H1 (cell line): ENCODE measurements at regions not wholly inside any gene's neighbourhood (a gene's known extent, or its start where the extent isn't known, plus 50 kb on each side); places are given as distances from the start of the nearest gene placed in this dataset.

Source experiments
- CTCF ChIA-PET: fragments of 300-600 bp; sonication (Branson Sonifier 250); formaldehyde crosslinking; loops from one replicate; lab custom pipeline; 2021; ENCODE audit not compliant: partially characterized antibody; lab: Charles Lee
- POLR2A ChIA-PET: fragments of 300-600 bp; sonication (Branson Sonifier 250); formaldehyde crosslinking; loops from one replicate; lab custom pipeline; 2021; ENCODE audit warnings: inconsistent platforms; ENCODE audit not compliant: partially characterized antibody; lab: Charles Lee
- DNase-seq, 2 experiments: peaks; one replicate each; pipeline versions ENCODE4 v3.0.0 to v3.0.0-alpha.2; 2010 to 2022; ENCODE audit warnings: low spot score in 2 of 2, low read depth in 1 of 2, mixed read lengths in 1 of 2
- FAIRE-seq: peaks from 2 replicates; lab custom pipeline; 2011; peaks lifted over from hg19 to GRCh38; lab: Jason Lieb, UNC
- H2AFZ ChIP-seq: 2 replicates; pipeline ENCODE4 v1.8.1; 2012; ENCODE audit warnings: low read length, inconsistent platforms
- H2AK5ac ChIP-seq: 2 replicates; pipeline ENCODE4 v1.6.1; 2013; ENCODE audit warnings: low read depth, low read length
- H2BK120ac ChIP-seq: replicated peaks from 2 replicates; pipeline ENCODE3; 2013; ENCODE audit warnings: low read depth, low read length, inconsistent platforms
- H2BK12ac ChIP-seq: 2 replicates; pipeline ENCODE4 v1.6.1; 2013; ENCODE audit warnings: low read depth, low read length
- H2BK15ac ChIP-seq: 2 replicates; pipeline ENCODE4 v1.6.1; 2013; ENCODE audit warnings: low read length
- H2BK20ac ChIP-seq: 2 replicates; pipeline ENCODE4 v1.6.1; 2013; ENCODE audit warnings: low read length
- H2BK5ac ChIP-seq: 2 replicates; pipeline ENCODE4 v1.6.1; 2013; ENCODE audit warnings: low read depth, low read length
- H3K14ac ChIP-seq: 2 replicates; pipeline ENCODE4 v1.6.1; 2013; ENCODE audit warnings: inconsistent platforms; ENCODE audit not compliant: insufficient read length
- H3K18ac ChIP-seq: 2 replicates; pipeline ENCODE4 v1.6.1; 2013; ENCODE audit warnings: low read length; ENCODE audit errors: extremely low read depth
- H3K23ac ChIP-seq: 2 replicates; pipeline ENCODE4 v1.6.1; 2013; ENCODE audit warnings: inconsistent platforms; ENCODE audit not compliant: insufficient read length
- H3K23me2 ChIP-seq: 2 replicates; pipeline ENCODE4 v1.6.1; 2013; ENCODE audit warnings: low read depth, low read length
- H3K27ac ChIP-seq: 2 replicates; pipeline ENCODE4 v1.6.1; 2011; ENCODE audit warnings: low read depth, low read length, inconsistent platforms
- H3K27me3 ChIP-seq, 4 experiments: replicated peaks in 1 of 4; 1 replicate in 1 of 4; 2 replicates in 3 of 4; pipeline versions ENCODE4 v1.6.1 to v1.8.1; 2011 to 2013; ENCODE audit warnings: low read length in 3 of 4, mild to moderate bottlenecking in 3 of 4, inconsistent platforms in 2 of 4, mixed read lengths in 2 of 4, moderate library complexity in 1 of 4; ENCODE audit not compliant: control insufficient read depth in 3 of 4, insufficient read depth in 3 of 4; ENCODE audit errors: extremely low read depth in 1 of 4
- H3K36me3 ChIP-seq, 4 experiments: 2 replicates each; pipeline versions ENCODE4 v1.6.1 to v1.8.1; 2011 to 2013; ENCODE audit warnings: mild to moderate bottlenecking in 4 of 4, low read length in 3 of 4, moderate library complexity in 2 of 4, control low read depth in 1 of 4, inconsistent platforms in 1 of 4; ENCODE audit not compliant: insufficient read depth in 4 of 4, control insufficient read depth in 2 of 4
- H3K4ac ChIP-seq: replicated peaks from 2 replicates; pipeline ENCODE3; 2013; ENCODE audit warnings: low read length, low read depth, mixed read lengths, inconsistent platforms; ENCODE audit not compliant: insufficient read length
- H3K4me1 ChIP-seq, 4 experiments: replicated peaks in 1 of 4; 1 replicate in 1 of 4; 2 replicates in 3 of 4; pipeline versions ENCODE4 v1.6.1 to v1.8.1; 2011 to 2013; ENCODE audit warnings: low read length in 3 of 4, inconsistent platforms in 2 of 4, mixed read lengths in 1 of 4; ENCODE audit not compliant: insufficient read depth in 4 of 4, control insufficient read depth in 3 of 4
- H3K4me2 ChIP-seq, 2 experiments: 2 replicates each; pipeline versions ENCODE4 v1.6.1 to v1.8.1; 2011 to 2013; ENCODE audit warnings: low read depth in 2 of 2, low read length in 2 of 2, control low read depth in 1 of 2, inconsistent platforms in 1 of 2, mild to moderate bottlenecking in 1 of 2; ENCODE audit not compliant: insufficient read depth in 1 of 2
- H3K4me3 ChIP-seq, 4 experiments: fragments of 200-600, 300-600 bp in 1 of 4; sonication (generic), shearing (Covaris generic), sonication (Bioruptor Twin) in 1 of 4; 2 replicates each; pipeline versions ENCODE4 v1.5.1 to v1.8.1; 2011 to 2016; ENCODE audit warnings: low read length in 4 of 4, low read depth in 3 of 4, control low read depth in 2 of 4, inconsistent platforms in 2 of 4, mild to moderate bottlenecking in 2 of 4, mixed read lengths in 1 of 4, moderate library complexity in 1 of 4; ENCODE audit not compliant: insufficient read depth in 2 of 4; ENCODE audit errors: extremely low read depth in 1 of 4
- H3K56ac ChIP-seq: replicated peaks from 2 replicates; pipeline ENCODE3; 2013; ENCODE audit warnings: low read depth, mild to moderate bottlenecking, mixed read lengths, low read length, inconsistent platforms; ENCODE audit not compliant: insufficient read length
- H3K79me1 ChIP-seq: 2 replicates; pipeline ENCODE4 v1.6.1; 2013; ENCODE audit warnings: low read depth, low read length, control low read depth
- H3K79me2 ChIP-seq, 2 experiments: 2 replicates each; pipeline versions ENCODE4 v1.6.1 to v1.8.1; 2012 to 2013; ENCODE audit warnings: low read length in 2 of 2, mild to moderate bottlenecking in 2 of 2, inconsistent platforms in 1 of 2; ENCODE audit not compliant: insufficient read depth in 2 of 2, control insufficient read depth in 1 of 2
- H3K9ac ChIP-seq, 4 experiments: replicated peaks in 1 of 4; 1 replicate in 1 of 4; 2 replicates in 3 of 4; pipeline versions ENCODE4 v1.6.1 to v1.8.1; 2011 to 2013; ENCODE audit warnings: low read depth in 3 of 4, low read length in 3 of 4, control low read depth in 2 of 4, mild to moderate bottlenecking in 2 of 4, moderate library complexity in 2 of 4, inconsistent platforms in 1 of 4; ENCODE audit errors: extremely low read depth in 1 of 4
- H3K9me3 ChIP-seq, 2 experiments: 2 replicates each; pipeline versions ENCODE4 v1.6.1 to v1.8.1; 2012 to 2013; ENCODE audit warnings: mild to moderate bottlenecking in 2 of 2, moderate library complexity in 2 of 2, control low read depth in 1 of 2, inconsistent platforms in 1 of 2, low read depth in 1 of 2, low read length in 1 of 2, mixed read lengths in 1 of 2; ENCODE audit not compliant: insufficient read depth in 2 of 2
- H4K20me1 ChIP-seq, 2 experiments: replicated peaks in 1 of 2; 2 replicates each; pipeline versions ENCODE3 to v1.8.1; 2011 to 2013; ENCODE audit warnings: inconsistent platforms in 2 of 2, low read length in 2 of 2, mild to moderate bottlenecking in 1 of 2; ENCODE audit not compliant: insufficient read depth in 2 of 2, control insufficient read depth in 1 of 2
- H4K5ac ChIP-seq: 2 replicates; pipeline ENCODE4 v1.6.1; 2013; ENCODE audit warnings: low read length, low read depth, mixed read lengths, inconsistent platforms; ENCODE audit not compliant: insufficient read length
- H4K8ac ChIP-seq: 2 replicates; pipeline ENCODE4 v1.8.0; 2013; ENCODE audit warnings: mild to moderate bottlenecking, moderate library complexity, low read length, inconsistent platforms; ENCODE audit not compliant: insufficient read depth; ENCODE audit errors: extremely low read depth
- H4K91ac ChIP-seq: replicated peaks from 2 replicates; pipeline ENCODE3; 2013; ENCODE audit warnings: low read length, mixed read lengths, inconsistent platforms; ENCODE audit not compliant: insufficient read length
- BACH1 ChIP-seq: IDR thresholded peaks from 2 replicates; pipeline ENCODE4 v1.6.1; 2012; ENCODE audit warnings: low read length, improper control_type of control experiment
- CTCF ChIP-seq, 3 experiments: IDR thresholded peaks; 1 replicate in 2 of 3; 2 replicates in 1 of 3; pipeline versions ENCODE4 v1.5.1 to v1.6.1; 2011; ENCODE audit warnings: low read length in 3 of 3, mild to moderate bottlenecking in 3 of 3, inconsistent platforms in 2 of 3, low read depth in 1 of 3, moderate library complexity in 1 of 3; ENCODE audit not compliant: insufficient read depth in 1 of 3; ENCODE audit errors: control extremely low read depth in 1 of 3
- E2F6 ChIP-seq: IDR thresholded peaks from 2 replicates; pipeline ENCODE4 v1.6.1; 2012; ENCODE audit warnings: inconsistent platforms
- RAD21 ChIP-seq, 2 experiments: IDR thresholded peaks in 1 of 2; conservative IDR thresholded peaks in 1 of 2; 2 replicates each; pipeline ENCODE4 v1.6.1; 2011; ENCODE audit warnings: low read depth in 2 of 2, low read length in 2 of 2, improper control_type of control experiment in 1 of 2, inconsistent platforms in 1 of 2, mild to moderate bottlenecking in 1 of 2, moderate library complexity in 1 of 2
- USF2 ChIP-seq: IDR thresholded peaks from 2 replicates; pipeline ENCODE4 v1.6.1; 2011; ENCODE audit warnings: low read length, improper control_type of control experiment
- WGBS, 2 experiments: shearing (Covaris generic) in 1 of 2; methylation state at CpG; one replicate each; pipeline versions ENCODE4 v1.1.6 to v1.1.7; 2013 to 2015; ENCODE audit warnings: low lambda C conversion rate in 2 of 2, mixed read lengths in 2 of 2, inconsistent platforms in 1 of 2, low coverage in 1 of 2, missing lambda C conversion rate in 1 of 2; ENCODE audit not compliant: insufficient replicate concordance in 2 of 2, insufficient coverage in 1 of 2, insufficient read length in 1 of 2; ENCODE audit errors: extremely low coverage in 1 of 2, missing lambda C conversion rate in 1 of 2; 5-methylcytosine and 5-hydroxymethylcytosine counted together

GRCh38 chrX:25275159-25275558, 259.4 kb upstream of the ARX start:
- Histone ChIP-seq H2BK5ac (no peak overlapping the region), H4K20me1 (no peaks in the 10 kb centered on the region), H3K36me3 (no peaks in the 10 kb centered on the region), H3K23ac (no peak overlapping the region), H4K91ac (no peak overlapping the region), H3K18ac (no peak overlapping the region), H4K5ac (no peak overlapping the region), H2BK15ac (no peak overlapping the region), H3K4ac (no peak overlapping the region), H4K8ac (no peak overlapping the region), H3K79me1 (no peaks in the 10 kb centered on the region), H3K4me1 (0 out of 7 replicates have a peak, but pooled peaks cover 0 to 2% (median 0%) of the 10 kb centered on the region in 4 experiments), H3K4me2 (no peak overlapping the region)
- 97% methylated on average over 3 of the region's 3 CpGs; no CpG with 5 or more reads in 1 of the 2 experiments for WGBS, 2 experiments
- TF ChIP-seq RAD21 (IDR thresholded peaks at IDR 0.05 in 1 of 2, conservative IDR thresholded peaks at IDR 0.05 in 1 of 2; ENCODE audit: low read depth in 2 of 2, low read length in 2 of 2) (peak; percentile 60 to 63), CTCF (IDR thresholded peaks at IDR 0.05; ENCODE audit: control extremely low read depth in 1 of 3, insufficient read depth in 1 of 3, low read depth in 1 of 3, low read length in 3 of 3) (peak in 2 of 3 experiments; percentile 4 to 16; a peak in 2 of 4 replicates), BACH1 (no peak), USF2 (no peak), E2F6 (no peak)
- TF ChIP-seq, all 59 proteins: peak for 2
- H3K14ac ChIP-seq = no peak overlapping the region
- no peak for DNase-seq
- no peak overlapping the region for H2BK120ac ChIP-seq
- H3K9ac ChIP-seq = no peak overlapping the region
- H3K56ac ChIP-seq = no peak overlapping the region
- no peak overlapping the region for H2BK20ac ChIP-seq
- H2AK5ac ChIP-seq = no peak overlapping the region
- no peaks in the 10 kb centered on the region for H3K23me2 ChIP-seq
- no peak overlapping the region for H3K27ac ChIP-seq
- POLR2A ChIA-PET = no interaction called here
- no peaks in the 10 kb centered on the region for H3K79me2 ChIP-seq
- H2AFZ ChIP-seq = no peak overlapping the region
- H3K27me3 ChIP-seq = no peaks in the 10 kb centered on the region
- FAIRE-seq = peak; percentile 72
- no peaks in the 10 kb centered on the region for H3K9me3 ChIP-seq
- CTCF ChIA-PET = interaction anchor here (0.5 to 1.6 kb wide), 3 partner anchors 84 to 705 kb away, joined by 4 read pairs; no protein-coding TSS in a partner anchor
- H2BK12ac ChIP-seq = no peak overlapping the region
- no peak overlapping the region for H3K4me3 ChIP-seq
